ENCODE measurements at regions not wholly inside any gene's neighbourhood (a gene's known extent, or its start where the extent isn't known, plus 50 kb on each side); places are given as distances from the start of the nearest gene placed in this dataset.

GRCh38 chr4:73683456-73683855 lies 56.9 kb upstream of the CXCL8 start:
- no peaks in the 10 kb centered on the region for H3K36me3 ChIP-seq (ENCODE audit: control insufficient read depth in 2 of 2, insufficient read depth in 2 of 2, low read length in 1 of 2)
- no peak overlapping the region for H3K4me3 ChIP-seq (ENCODE audit: low read depth in 1 of 2, low read length in 2 of 2)
- WGBS, 2 donors: 76 to 83% methylated on average over 1 of the region's 1 CpG
- no peaks in the 10 kb centered on the region for H3K27me3 ChIP-seq (ENCODE audit: control insufficient read depth in 1 of 2, insufficient read depth in 2 of 2, low read length in 2 of 2)
- no peaks in the 10 kb centered on the region for H3K4me1 ChIP-seq (ENCODE audit: control insufficient read depth in 2 of 2, insufficient read depth in 2 of 2, low read length in 1 of 2)
- no peak overlapping the region for H3K27ac ChIP-seq (ENCODE audit: low read depth in 2 of 2, low read length in 1 of 2)
- H3K9me3 ChIP-seq (ENCODE audit: control insufficient read depth in 2 of 2, insufficient read depth in 1 of 2, low read depth in 1 of 2, low read length in 1 of 2): no peaks in the 10 kb centered on the region

- no peaks in the 10 kb centered on the region for H3K9me3 ChIP-seq (ENCODE audit: control insufficient read depth in 2 of 2, insufficient read depth in 1 of 2, low read depth in 1 of 2, low read length in 1 of 2)
- no peaks in the 10 kb centered on the region for H3K4me1 ChIP-seq (ENCODE audit: control insufficient read depth in 2 of 2, insufficient read depth in 2 of 2, low read length in 1 of 2)
- 0% methylated on average over 1 of the region's 1 CpG for WGBS, 2 donors
Observed at GRCh38 chr4:73684097-73684496, 56.3 kb upstream of the CXCL8 start.

DNA sequence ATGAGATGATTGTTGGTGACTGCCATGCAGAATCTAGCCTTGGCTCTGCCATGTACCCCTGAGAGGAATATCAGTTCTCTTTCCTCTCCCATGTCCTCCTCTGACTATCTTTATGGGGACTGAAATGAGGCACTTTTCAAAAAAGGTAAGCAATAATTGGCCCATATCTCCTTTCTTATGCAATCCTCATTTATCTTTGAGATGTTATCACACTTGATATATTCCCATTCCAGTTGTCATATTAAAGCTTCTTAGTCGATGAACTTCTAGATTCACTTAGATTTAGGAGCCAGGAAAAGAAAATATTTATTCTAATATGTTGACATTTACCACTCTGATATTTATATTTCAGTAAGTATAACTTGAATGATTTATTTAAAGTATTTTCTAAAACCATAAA lies 55.3 kb upstream of the CXCL8 start:
- WGBS, 2 donors: 38 to 55% methylated on average over 1 of the region's 1 CpG
- Histone ChIP-seq H3K27ac (ENCODE audit: low read depth in 2 of 2, low read length in 1 of 2) (no peak overlapping the region), H3K4me1 (ENCODE audit: control insufficient read depth in 2 of 2, insufficient read depth in 2 of 2, low read length in 1 of 2) (no peaks in the 10 kb centered on the region), H3K36me3 (ENCODE audit: control insufficient read depth in 2 of 2, insufficient read depth in 2 of 2, low read length in 1 of 2) (no peaks in the 10 kb centered on the region), H3K4me3 (ENCODE audit: low read depth in 1 of 2, low read length in 2 of 2) (no peak overlapping the region), H3K9me3 (ENCODE audit: control insufficient read depth in 2 of 2, insufficient read depth in 1 of 2, low read depth in 1 of 2, low read length in 1 of 2) (no peaks in the 10 kb centered on the region), H3K27me3 (ENCODE audit: control insufficient read depth in 1 of 2, insufficient read depth in 2 of 2, low read length in 2 of 2) (no peaks in the 10 kb centered on the region)

More at GRCh38 chr4:73684097-73684496, 56.3 kb upstream of the CXCL8 start:
- no peak overlapping the region for H3K4me3 ChIP-seq (ENCODE audit: low read depth in 1 of 2, low read length in 2 of 2)
- no peaks in the 10 kb centered on the region for H3K27me3 ChIP-seq (ENCODE audit: control insufficient read depth in 1 of 2, insufficient read depth in 2 of 2, low read length in 2 of 2)
- no peak overlapping the region for H3K27ac ChIP-seq (ENCODE audit: low read depth in 2 of 2, low read length in 1 of 2)
- H3K36me3 ChIP-seq (ENCODE audit: control insufficient read depth in 2 of 2, insufficient read depth in 2 of 2, low read length in 1 of 2): no peaks in the 10 kb centered on the region

DNA sequence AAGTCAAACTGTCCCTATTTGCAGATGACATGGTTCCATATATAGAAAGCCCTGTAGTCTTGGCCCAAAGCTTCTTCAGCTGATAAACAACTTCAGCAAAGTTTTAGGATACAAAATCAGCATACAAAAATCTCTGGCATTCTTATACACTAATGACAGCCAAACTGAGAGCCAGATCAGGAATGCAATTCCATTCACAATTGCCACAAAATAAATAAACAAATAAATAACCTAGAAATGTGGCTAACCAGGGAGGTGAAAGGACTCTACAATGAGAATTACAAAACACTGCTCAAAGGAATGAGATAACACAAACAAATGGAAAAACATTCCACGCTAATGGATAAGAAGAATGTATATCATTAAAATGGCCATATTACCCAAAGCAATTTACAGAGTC lies 52.9 kb upstream of the CXCL8 start:
- no peaks in the 10 kb centered on the region for H3K4me1 ChIP-seq (ENCODE audit: control insufficient read depth in 2 of 2, insufficient read depth in 2 of 2, low read length in 1 of 2)
- no peaks in the 10 kb centered on the region for H3K36me3 ChIP-seq (ENCODE audit: control insufficient read depth in 2 of 2, insufficient read depth in 2 of 2, low read length in 1 of 2)
- H3K27ac ChIP-seq (ENCODE audit: low read depth in 2 of 2, low read length in 1 of 2): no peak overlapping the region
- no peaks in the 10 kb centered on the region for H3K27me3 ChIP-seq (ENCODE audit: control insufficient read depth in 1 of 2, insufficient read depth in 2 of 2, low read length in 2 of 2)
- no peak overlapping the region for H3K4me3 ChIP-seq (ENCODE audit: low read depth in 1 of 2, low read length in 2 of 2)
- WGBS, 2 donors: 86 to 93% methylated on average over 1 of the region's 1 CpG
- no peaks in the 10 kb centered on the region for H3K9me3 ChIP-seq (ENCODE audit: control insufficient read depth in 2 of 2, insufficient read depth in 1 of 2, low read depth in 1 of 2, low read length in 1 of 2)

DNA sequence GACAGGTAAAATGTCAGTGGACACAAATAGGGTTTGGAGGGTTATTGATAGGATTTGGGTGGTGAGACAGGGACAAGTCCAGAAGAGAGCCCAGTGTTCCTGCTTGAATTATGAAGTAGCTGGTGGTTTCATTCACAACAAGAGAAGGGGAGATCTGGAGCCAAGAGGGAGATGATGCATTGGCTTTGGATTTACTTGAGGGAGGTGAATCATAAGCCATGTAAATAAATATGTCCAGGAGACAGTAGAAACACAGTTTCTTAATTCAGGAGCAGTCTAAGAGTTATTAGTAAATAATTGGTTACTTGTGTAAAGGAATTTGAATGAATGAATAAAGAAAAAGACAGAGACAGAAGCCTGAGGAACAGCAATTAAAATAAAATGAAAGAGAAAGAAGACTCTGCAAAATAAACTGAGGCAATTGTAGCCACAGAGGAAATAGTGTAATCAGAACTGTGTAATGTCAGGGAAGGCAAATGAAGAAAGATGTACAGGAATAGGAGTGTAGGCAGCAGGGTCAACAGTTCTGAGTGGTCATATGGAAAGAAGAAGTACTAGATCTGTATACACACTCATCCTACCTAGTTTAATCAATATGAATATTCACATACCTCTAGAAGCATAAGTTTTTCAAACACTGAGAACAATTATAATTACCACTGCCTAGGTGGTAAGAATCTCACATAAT lies 50.2 kb upstream of the CXCL8 start:
- Histone ChIP-seq H3K9me3 (ENCODE audit: control insufficient read depth in 2 of 2, insufficient read depth in 1 of 2, low read depth in 1 of 2, low read length in 1 of 2) (no peaks in the 10 kb centered on the region), H3K27me3 (ENCODE audit: control insufficient read depth in 1 of 2, insufficient read depth in 2 of 2, low read length in 2 of 2) (no peaks in the 10 kb centered on the region), H3K4me1 (ENCODE audit: control insufficient read depth in 2 of 2, insufficient read depth in 2 of 2, low read length in 1 of 2) (no peaks in the 10 kb centered on the region), H3K36me3 (ENCODE audit: control insufficient read depth in 2 of 2, insufficient read depth in 2 of 2, low read length in 1 of 2) (no peaks in the 10 kb centered on the region), H3K4me3 (ENCODE audit: low read depth in 1 of 2, low read length in 2 of 2) (no peak overlapping the region), H3K27ac (ENCODE audit: low read depth in 2 of 2, low read length in 1 of 2) (no peak overlapping the region)
